EH (cell line): ENCODE measurements at regions not wholly inside any gene's neighbourhood (a gene's known extent, or its start where the extent isn't known, plus 50 kb on each side); places are given as distances from the start of the nearest gene placed in this dataset.
A peak's percentile ranks its signal among the peaks of the same experiment; 100 is the strongest.
"Not testable (repeated sequence)": the region's sequence is repeated elsewhere in the genome, so short reads cannot be mapped to it uniquely, and the experiment has no call there.

ENCODE experiments used
- DNase-seq: peaks from one replicate; pipeline ENCODE4 v3.0.0-alpha.2; 2015; ENCODE audit warnings: low read depth

DNA sequence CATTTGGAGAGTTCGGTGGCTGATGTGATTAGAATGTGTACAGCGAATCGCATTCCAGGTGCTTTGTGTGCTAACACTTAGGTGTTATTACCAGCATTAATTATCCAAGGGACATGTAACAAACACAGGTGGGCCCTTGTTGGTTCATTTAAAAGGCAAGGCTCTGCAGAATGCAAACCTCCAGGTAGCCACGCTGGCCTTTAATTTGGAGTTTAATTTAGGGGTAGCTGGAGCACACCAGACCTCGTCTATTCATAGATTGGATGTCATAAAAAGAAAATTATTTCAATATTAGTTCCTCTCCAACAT is 191.1 kb downstream of the MAT2B start:
- no peak for DNase-seq

- peak; percentile 77 for DNase-seq
Observed at GRCh38 chr5:163706053-163706771, 200.8 kb downstream of the MAT2B start.

- DNase-seq: peak; percentile 66
Observed at GRCh38 chr5:163712011-163712410, 206.6 kb downstream of the MAT2B start.

GRCh38 chr5:163718272-163718671 is 212.9 kb downstream of the MAT2B start:
- no peak for DNase-seq

GRCh38 chr5:163724305-163724704 is 218.9 kb downstream of the MAT2B start:
- no peak for DNase-seq

- DNase-seq: peak; percentile 6
Observed at GRCh38 chr5:163727028-163727427, 221.6 kb downstream of the MAT2B start.

DNA sequence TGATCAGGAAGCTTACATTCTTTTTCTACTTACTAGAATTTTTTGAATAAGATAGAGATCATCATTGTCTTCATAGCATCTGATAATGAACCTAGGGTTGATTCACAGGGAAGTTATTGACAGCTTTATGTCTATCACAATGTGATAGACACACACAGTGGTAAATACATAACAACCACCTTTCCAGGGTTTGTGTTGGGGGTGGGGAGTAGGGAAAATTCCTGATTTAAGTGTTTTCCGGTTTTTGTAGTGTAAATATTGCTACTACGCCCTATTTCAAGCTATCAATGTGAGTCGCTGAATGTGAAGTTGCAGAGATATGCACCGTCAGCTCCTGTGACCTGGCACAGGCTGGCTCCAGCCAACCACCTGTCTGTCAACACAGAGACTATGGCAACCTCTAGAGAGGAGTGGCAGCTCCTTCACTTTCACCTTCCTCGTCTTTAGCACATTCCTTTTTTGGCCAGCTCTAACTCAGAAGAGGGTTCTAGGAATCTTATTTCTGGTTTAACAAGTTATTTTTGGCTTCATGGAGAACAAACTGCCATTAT is 224.9 kb downstream of the MAT2B start:
- DNase-seq: no peak

GRCh38 chr5:163731256-163731655 is 225.8 kb downstream of the MAT2B start:
- DNase-seq: no peak

DNA sequence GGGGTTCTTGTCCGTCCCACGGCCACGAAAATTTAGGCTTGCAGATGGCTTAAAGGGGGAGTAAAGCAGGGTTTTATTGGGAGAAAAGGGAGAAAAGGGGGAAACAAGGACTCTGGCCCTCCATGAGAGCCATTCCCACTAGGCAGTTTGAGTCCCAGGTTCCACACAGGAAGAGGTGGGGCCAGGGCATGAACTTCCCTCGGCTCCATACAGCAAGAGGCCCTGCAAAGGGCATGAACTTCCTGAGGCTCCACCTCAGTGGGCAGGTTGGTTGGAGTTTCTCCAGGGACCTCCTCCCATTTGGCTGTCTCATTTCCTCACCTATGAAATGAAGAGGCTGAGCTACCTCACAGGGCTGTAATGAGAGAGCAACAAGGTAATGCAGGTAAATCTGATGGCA is 229.7 kb downstream of the MAT2B start:
- DNase-seq: no peak

- DNase-seq: no peak
Observed at GRCh38 chr5:163747586-163747985, 242.2 kb downstream of the MAT2B start.

DNA sequence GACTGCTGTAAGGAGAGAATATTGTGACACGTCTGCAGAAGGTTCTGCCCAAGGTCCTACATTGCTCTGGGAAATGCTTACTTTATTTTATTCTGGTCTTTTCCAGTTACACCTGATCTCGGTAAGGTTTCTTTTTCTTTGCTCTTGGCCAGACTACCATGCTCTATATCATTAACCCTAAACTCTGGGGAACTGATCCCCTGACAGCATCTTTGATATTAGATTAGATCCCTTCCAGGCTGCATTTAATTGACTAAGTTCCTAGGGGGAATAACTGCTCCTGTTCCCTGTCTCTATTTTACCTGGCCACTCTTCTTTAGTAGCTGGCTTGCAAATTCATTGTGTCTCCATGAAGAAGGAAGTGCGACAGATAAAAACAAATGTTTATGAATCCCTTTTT is 243.5 kb downstream of the MAT2B start:
- DNase-seq: no peak

GRCh38 chr5:163750415-163750814 is 245.0 kb downstream of the MAT2B start:
- DNase-seq: not testable (repeated sequence)

DNA sequence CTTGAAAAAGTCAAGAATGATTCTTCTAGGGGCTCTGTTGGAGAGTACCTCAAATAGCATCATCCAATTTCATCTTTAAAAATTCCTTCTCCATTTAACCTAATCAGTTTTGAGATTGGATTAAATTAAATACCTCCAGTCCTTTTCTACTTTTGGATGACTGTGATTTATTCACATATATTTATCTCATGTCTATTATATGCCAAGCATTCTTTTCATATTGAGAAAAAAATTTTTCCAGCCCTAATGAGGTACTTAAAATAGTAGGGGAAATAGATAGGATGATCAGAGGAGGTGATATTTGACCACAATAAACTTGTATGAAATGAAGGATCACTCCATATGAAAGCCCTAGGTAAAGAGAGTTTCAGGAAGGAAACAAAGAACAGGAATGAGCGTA is 250.1 kb downstream of the MAT2B start:
- DNase-seq: no peak

DNA sequence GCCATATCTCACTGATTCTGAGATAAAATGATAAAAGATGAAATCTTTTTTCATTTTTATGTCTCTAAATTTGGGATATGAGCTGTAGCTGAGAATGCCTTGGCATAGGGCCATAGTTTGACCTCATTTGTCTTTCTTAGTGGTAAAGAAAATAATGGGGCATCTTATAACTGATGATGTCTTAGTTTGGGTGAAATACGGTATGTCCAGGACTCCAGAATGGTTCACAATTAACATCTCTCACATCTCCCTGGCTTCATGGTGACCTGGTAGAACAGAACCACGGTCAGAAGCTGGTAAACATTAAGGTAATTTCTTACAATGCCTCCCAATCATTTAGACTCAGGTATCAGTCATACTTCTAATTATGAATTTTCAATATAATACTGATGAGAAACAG is 250.8 kb downstream of the MAT2B start:
- DNase-seq: no peak

DNA sequence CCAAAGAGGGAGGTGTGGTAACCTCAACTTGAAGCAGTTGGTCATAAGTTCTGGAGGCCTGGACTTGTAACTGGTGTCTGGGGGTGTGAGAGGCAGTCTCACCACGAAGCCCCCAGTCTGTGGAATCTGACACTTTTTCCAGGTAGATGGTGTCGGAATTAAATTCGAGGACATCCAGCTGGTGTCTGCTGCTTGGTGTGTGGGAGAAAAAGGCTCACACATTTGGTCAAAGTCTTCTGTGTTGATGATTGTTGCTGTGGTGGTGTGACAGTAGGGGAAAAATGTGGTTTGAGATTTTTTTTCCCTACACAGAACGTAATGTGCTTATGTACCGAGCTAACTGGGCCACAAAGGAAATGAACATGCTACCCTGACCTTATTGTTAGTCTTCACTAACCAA is 251.9 kb downstream of the MAT2B start:
- no peak for DNase-seq

- peak; percentile 11 for DNase-seq
Observed at GRCh38 chr5:163758283-163758711, 252.9 kb downstream of the MAT2B start.

DNA sequence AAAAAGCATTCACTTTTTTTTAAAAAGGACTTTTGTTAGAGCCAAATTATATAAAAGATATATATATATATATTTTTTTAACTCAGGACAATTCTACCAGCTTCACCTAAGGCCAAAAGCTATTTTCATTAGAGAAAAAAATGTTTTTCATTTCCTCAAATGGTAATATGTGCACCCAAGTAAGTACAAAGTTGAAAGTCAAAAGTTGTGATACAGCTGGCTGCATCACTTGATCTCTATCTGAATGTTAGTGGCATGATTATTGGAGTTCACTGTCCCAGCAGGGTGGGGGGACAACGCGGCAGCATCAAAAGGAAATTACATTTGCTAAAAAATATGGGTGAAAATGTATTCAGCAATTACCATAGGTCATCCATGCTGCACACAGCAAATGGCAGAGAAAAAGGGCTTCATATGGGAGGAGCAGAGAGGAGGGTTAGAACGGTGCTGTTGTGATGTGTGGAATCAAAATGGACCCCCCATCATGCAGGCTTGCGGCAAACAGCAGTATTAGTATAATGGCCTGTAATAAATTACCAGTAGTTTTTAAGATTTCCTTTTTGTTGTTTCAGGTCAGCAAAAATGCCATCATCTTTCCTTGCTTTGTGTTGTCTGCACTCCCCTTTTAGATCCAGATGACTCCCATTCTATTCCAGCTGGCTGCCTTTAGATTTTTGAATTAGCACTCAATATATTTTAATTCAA is 253.7 kb downstream of the MAT2B start:
- DNase-seq: no peak

- DNase-seq: peak; percentile 85
Observed at GRCh38 chr5:163760498-163760897, 255.1 kb downstream of the MAT2B start.

DNA sequence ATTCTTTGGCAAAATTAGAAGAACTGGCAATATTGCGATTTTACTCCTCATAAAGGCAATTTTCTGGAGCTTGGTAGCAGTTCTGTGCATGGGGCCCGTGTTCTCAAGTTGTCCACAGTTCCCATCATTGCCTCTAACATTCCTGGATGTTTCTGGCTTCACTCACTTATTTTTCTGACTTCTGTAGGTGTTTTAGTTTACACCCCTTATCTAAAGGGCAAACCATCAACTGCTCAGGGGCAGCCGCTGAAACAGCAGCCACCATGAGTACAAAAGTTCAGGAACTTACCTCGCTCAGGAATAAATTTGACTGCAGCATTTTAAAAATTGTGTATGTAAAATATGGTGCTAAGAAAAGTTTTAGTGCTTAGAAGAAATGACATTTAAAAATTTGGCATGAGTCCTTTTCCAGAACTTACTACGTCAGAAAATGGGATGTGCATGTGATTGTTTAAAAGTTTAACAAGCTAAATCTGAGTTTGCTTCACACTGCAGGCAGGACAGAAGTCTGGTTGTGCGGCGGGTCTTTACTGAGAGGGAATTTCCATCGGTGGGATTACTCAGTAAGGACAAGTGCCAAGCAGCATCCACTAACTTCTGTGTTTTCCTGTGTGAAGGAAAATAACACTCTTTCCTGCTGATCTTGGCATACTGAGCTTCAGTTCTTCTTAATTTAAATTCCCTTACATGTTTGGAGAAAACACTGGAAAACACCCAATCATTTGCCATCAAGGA is 261.7 kb downstream of the MAT2B start:
- no peak for DNase-seq

- DNase-seq: no peak
Observed at GRCh38 chr5:163770625-163771024, 265.2 kb downstream of the MAT2B start.

DNA sequence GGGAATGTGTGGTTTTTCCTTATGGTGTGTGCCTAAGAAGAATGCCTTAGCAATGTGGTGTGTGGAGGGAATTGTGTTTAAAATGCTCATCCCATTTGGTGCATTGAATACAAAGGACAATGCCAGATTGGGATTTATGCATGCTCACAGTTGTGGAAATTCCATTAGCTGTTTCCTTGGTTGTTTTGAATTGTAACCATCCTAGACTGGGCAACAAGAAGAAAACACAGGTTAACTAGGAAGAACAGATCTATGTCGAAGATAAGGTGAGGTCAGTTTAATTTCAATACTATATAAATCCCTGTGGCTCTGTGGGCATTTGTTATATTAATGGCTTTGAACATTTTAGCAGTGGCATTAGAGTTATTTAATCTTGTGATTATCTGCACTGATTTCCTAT is 266.8 kb downstream of the MAT2B start:
- no peak for DNase-seq

GRCh38 chr5:163772644-163773043 is 267.2 kb downstream of the MAT2B start:
- DNase-seq: no peak

- no peak for DNase-seq
Observed at GRCh38 chr5:163773226-163773625, 267.8 kb downstream of the MAT2B start.
